Activated CD4-positive, alpha-beta T cell treated with anti-CD3 and anti-CD28 coated beads for 36 hours (primary cell): ENCODE measurements at regions not wholly inside any gene's neighbourhood (a gene's known extent, or its start where the extent isn't known, plus 50 kb on each side); places are given as distances from the start of the nearest gene placed in this dataset.
"Not testable (repeated sequence)": the region's sequence is repeated elsewhere in the genome, so short reads cannot be mapped to it uniquely, and the experiment has no call there.

Experiments used
- ATAC-seq: fragments of 200-7000 bp; cut with Tn5 transposase; one replicate; pipeline ENCODE4 v1.10.0; 2021; ENCODE audit warnings: mild to moderate bottlenecking, moderate library complexity
- CTCF ChIA-PET: fragments of 350-600 bp; sonication (Branson Sonifier 250); formaldehyde crosslinking; loops from one replicate; lab custom pipeline; 2021; ENCODE audit warnings: antibody characterized with exemption; lab: Charles Lee
- POLR2A ChIA-PET: fragments of 350-600 bp; sonication (Branson Sonifier 250); formaldehyde crosslinking; loops from one replicate; lab custom pipeline; 2021; ENCODE audit warnings: antibody characterized with exemption, inconsistent platforms; lab: Charles Lee
- DNase-seq: peaks from one replicate; pipeline ENCODE4 v3.0.0-alpha.2; 2020
- H3K27ac Mint-ChIP-seq: one replicate; pipeline ENCODE4 v1.8.0; 2021; ENCODE audit warnings: mixed read lengths
- H3K27me3 Mint-ChIP-seq: one replicate; pipeline ENCODE4 v1.8.0; 2021; ENCODE audit warnings: mixed read lengths
- H3K36me3 Mint-ChIP-seq: one replicate; pipeline ENCODE4 v1.8.0; 2021; ENCODE audit warnings: low read depth, mixed read lengths
- H3K4me1 Mint-ChIP-seq: one replicate; pipeline ENCODE4 v1.8.0; 2021; ENCODE audit warnings: mixed read lengths
- H3K4me3 Mint-ChIP-seq: one replicate; pipeline ENCODE4 v1.8.0; 2021; ENCODE audit warnings: mild to moderate bottlenecking, moderate library complexity, mixed read lengths
- H3K9me3 Mint-ChIP-seq: one replicate; pipeline ENCODE4 v1.8.0; 2021; ENCODE audit warnings: low read depth, mixed read lengths
- intact Hi-C, 2 experiments: fragments of 100-400 bp; cut with DNase I in 1 of 2; cut with micrococcal nuclease in 1 of 2; formaldehyde crosslinking; loops; one replicate each; pipeline versions ENCODE4 v1.14.2 to v1.15.1; 2022 to 2024; cut with DNase I, micrococcal nuclease

- H3K4me1 Mint-ChIP-seq, POLR2A ChIA-PET, DNase-seq, H3K4me3 Mint-ChIP-seq, H3K27ac Mint-ChIP-seq, H3K27me3 Mint-ChIP-seq, H3K9me3 Mint-ChIP-seq, intact Hi-C loops, CTCF ChIA-PET, ATAC-seq, H3K36me3 Mint-ChIP-seq: not testable (repeated sequence)
Measured at GRCh38 chr10:37480596-37480995, 355.2 kb downstream of the ANKRD30A start.

- Mint-ChIP-seq H3K27ac (no peak overlapping the region), H3K4me1 (no peaks in the 10 kb centered on the region), H3K9me3 (peaks cover 5% of the 10 kb centered on the region), H3K36me3 (no peaks in the 10 kb centered on the region), H3K4me3 (no peak overlapping the region), H3K27me3 (no peaks in the 10 kb centered on the region)
- intact Hi-C loops = no loop called here
- DNase-seq (no peak), ATAC-seq (no peak)
- POLR2A ChIA-PET = no interaction called here
- CTCF ChIA-PET = interaction anchor here (0.6 kb wide), 1 partner anchor 46 kb away, joined by 4 read pairs; no protein-coding TSS in a partner anchor
Measured at GRCh38 chr10:37479469-37479868, 354.1 kb downstream of the ANKRD30A start.

GRCh38 chr10:37478381-37478780 lies 353.0 kb downstream of the ANKRD30A start:
- DNase-seq = no peak
- intact Hi-C loops = no loop called here
- ChIA-PET CTCF (no interaction called here), POLR2A (no interaction called here)
- H3K9me3 Mint-ChIP-seq = peaks cover 5% of the 10 kb centered on the region
- H3K27ac Mint-ChIP-seq = no peak overlapping the region
- no peaks in the 10 kb centered on the region for H3K4me1 Mint-ChIP-seq
- no peaks in the 10 kb centered on the region for H3K27me3 Mint-ChIP-seq
- no peak overlapping the region for H3K4me3 Mint-ChIP-seq
- H3K36me3 Mint-ChIP-seq = no peaks in the 10 kb centered on the region
- no peak for ATAC-seq

- DNase-seq = no peak
- no peak overlapping the region for H3K27ac Mint-ChIP-seq
- ATAC-seq = no peak
- no peaks in the 10 kb centered on the region for H3K4me1 Mint-ChIP-seq
- POLR2A ChIA-PET = no interaction called here
- no peak overlapping the region for H3K4me3 Mint-ChIP-seq
- CTCF ChIA-PET = no interaction called here
- intact Hi-C loops = no loop called here
- no peaks in the 10 kb centered on the region for H3K27me3 Mint-ChIP-seq
- H3K9me3 Mint-ChIP-seq = peaks cover 5% of the 10 kb centered on the region
- no peaks in the 10 kb centered on the region for H3K36me3 Mint-ChIP-seq
Measured at GRCh38 chr10:37476285-37476684, 350.9 kb downstream of the ANKRD30A start.

- ATAC-seq = no peak
- ChIA-PET POLR2A (no interaction called here), CTCF (no interaction called here)
- no peaks in the 10 kb centered on the region for H3K4me1 Mint-ChIP-seq
- peaks cover 7% of the 10 kb centered on the region for H3K9me3 Mint-ChIP-seq
- DNase-seq = no peak
- intact Hi-C loops = no loop called here
- no peak overlapping the region for H3K4me3 Mint-ChIP-seq
- H3K27me3 Mint-ChIP-seq = no peaks in the 10 kb centered on the region
- H3K27ac Mint-ChIP-seq = no peak overlapping the region
- no peaks in the 10 kb centered on the region for H3K36me3 Mint-ChIP-seq
Measured at GRCh38 chr10:37474645-37475044, 349.2 kb downstream of the ANKRD30A start.

GRCh38 chr10:37473906-37474305 lies 348.5 kb downstream of the ANKRD30A start:
- Mint-ChIP-seq H3K9me3 (peaks cover 7% of the 10 kb centered on the region), H3K4me3 (no peak overlapping the region), H3K36me3 (no peaks in the 10 kb centered on the region), H3K27ac (no peak overlapping the region), H3K27me3 (no peaks in the 10 kb centered on the region), H3K4me1 (no peaks in the 10 kb centered on the region)
- intact Hi-C loops = no loop called here
- POLR2A ChIA-PET = no interaction called here
- DNase-seq (no peak), ATAC-seq (no peak)
- CTCF ChIA-PET = no interaction called here

GRCh38 chr10:37467246-37467645 lies 341.8 kb downstream of the ANKRD30A start:
- Mint-ChIP-seq H3K27ac (no peak overlapping the region), H3K4me3 (no peak overlapping the region), H3K4me1 (no peaks in the 10 kb centered on the region), H3K36me3 (no peaks in the 10 kb centered on the region), H3K27me3 (no peaks in the 10 kb centered on the region), H3K9me3 (peaks cover 9% of the 10 kb centered on the region)
- DNase-seq (no peak), ATAC-seq (no peak)
- POLR2A ChIA-PET = no interaction called here
- intact Hi-C loops = no loop called here
- CTCF ChIA-PET = no interaction called here

GRCh38 chr10:37456456-37456855 lies 331.1 kb downstream of the ANKRD30A start:
- no peak for ATAC-seq
- H3K9me3 Mint-ChIP-seq = peaks cover 5% of the 10 kb centered on the region
- H3K4me1 Mint-ChIP-seq = no peaks in the 10 kb centered on the region
- ChIA-PET POLR2A (no interaction called here), CTCF (no interaction called here)
- no peak overlapping the region for H3K27ac Mint-ChIP-seq
- DNase-seq = no peak
- intact Hi-C loops = no loop called here
- no peak overlapping the region for H3K4me3 Mint-ChIP-seq
- no peaks in the 10 kb centered on the region for H3K27me3 Mint-ChIP-seq
- H3K36me3 Mint-ChIP-seq = no peaks in the 10 kb centered on the region

GRCh38 chr10:37448161-37448560 lies 322.8 kb downstream of the ANKRD30A start:
- intact Hi-C loops = no loop called here
- POLR2A ChIA-PET = no interaction called here
- peaks cover 2% of the 10 kb centered on the region for H3K36me3 Mint-ChIP-seq
- H3K4me3 Mint-ChIP-seq = no peak overlapping the region
- CTCF ChIA-PET = interaction anchor here (0.6 kb wide), 2 partner anchors 47 to 159 kb away, joined by 3 read pairs; no protein-coding TSS in a partner anchor
- ATAC-seq (no peak), DNase-seq (no peak)
- no peak overlapping the region for H3K27ac Mint-ChIP-seq
- H3K9me3 Mint-ChIP-seq = peaks cover 16% of the 10 kb centered on the region
- no peaks in the 10 kb centered on the region for H3K27me3 Mint-ChIP-seq
- no peaks in the 10 kb centered on the region for H3K4me1 Mint-ChIP-seq

- Mint-ChIP-seq H3K4me1 (no peaks in the 10 kb centered on the region), H3K27ac (no peak overlapping the region), H3K36me3 (peaks cover 2% of the 10 kb centered on the region), H3K4me3 (no peak overlapping the region), H3K9me3 (peaks cover 16% of the 10 kb centered on the region), H3K27me3 (no peaks in the 10 kb centered on the region)
- no peak for ATAC-seq
- DNase-seq = no peak
- CTCF ChIA-PET = no interaction called here
- intact Hi-C loops = no loop called here
- POLR2A ChIA-PET = no interaction called here
Measured at GRCh38 chr10:37442882-37443281, 317.5 kb downstream of the ANKRD30A start.

GRCh38 chr10:37441224-37441623 lies 315.8 kb downstream of the ANKRD30A start:
- ATAC-seq, H3K4me3 Mint-ChIP-seq, H3K27ac Mint-ChIP-seq, CTCF ChIA-PET, H3K36me3 Mint-ChIP-seq, DNase-seq, POLR2A ChIA-PET, H3K4me1 Mint-ChIP-seq, H3K9me3 Mint-ChIP-seq, intact Hi-C loops, H3K27me3 Mint-ChIP-seq: not testable (repeated sequence)

GRCh38 chr10:37439826-37440225 lies 314.4 kb downstream of the ANKRD30A start:
- POLR2A ChIA-PET = no interaction called here
- intact Hi-C loops = no loop called here
- no peak overlapping the region for H3K27ac Mint-ChIP-seq
- no peaks in the 10 kb centered on the region for H3K4me1 Mint-ChIP-seq
- CTCF ChIA-PET = interaction anchor here (0.6 kb wide), 1 partner anchor 1755 kb away, joined by 3 read pairs; no protein-coding TSS in a partner anchor
- H3K4me3 Mint-ChIP-seq = no peak overlapping the region
- no peak for DNase-seq
- no peaks in the 10 kb centered on the region for H3K27me3 Mint-ChIP-seq
- ATAC-seq = no peak
- H3K9me3 Mint-ChIP-seq = peaks cover 4% of the 10 kb centered on the region
- no peaks in the 10 kb centered on the region for H3K36me3 Mint-ChIP-seq

GRCh38 chr10:37436357-37436756 lies 311.0 kb downstream of the ANKRD30A start:
- Mint-ChIP-seq H3K27ac (no peak overlapping the region), H3K27me3 (no peaks in the 10 kb centered on the region), H3K9me3 (peaks cover 7% of the 10 kb centered on the region), H3K4me1 (no peaks in the 10 kb centered on the region), H3K4me3 (no peak overlapping the region), H3K36me3 (no peaks in the 10 kb centered on the region)
- CTCF ChIA-PET = no interaction called here
- intact Hi-C loops = no loop called here
- no peak for DNase-seq
- ATAC-seq = no peak
- POLR2A ChIA-PET = no interaction called here
